GM12865 (cell line): ENCODE measurements at regions not wholly inside any gene's neighbourhood (a gene's known extent, or its start where the extent isn't known, plus 50 kb on each side); places are given as distances from the start of the nearest gene placed in this dataset.

Experiments
- DNase-seq: peaks from one replicate; pipeline ENCODE4 v3.0.0; 2010; ENCODE audit warnings: low read depth
- H3K4me3 ChIP-seq: 2 replicates; pipeline ENCODE4 v1.5.1; 2011; ENCODE audit warnings: mild to moderate bottlenecking, low read depth, low read length, control low read depth
- CTCF ChIP-seq: IDR thresholded peaks from 2 replicates; pipeline ENCODE4 v1.5.1; 2011; ENCODE audit warnings: low read length, control low read depth, low read depth, inconsistent platforms; ENCODE audit not compliant: insufficient read depth; ENCODE audit errors: missing control alignments

GRCh38 chr19:57057036-57057686 lies 62.6 kb upstream of the USP29 start:
- DNase-seq: no peak
- no peak overlapping the region for H3K4me3 ChIP-seq
- TF ChIP-seq CTCF: no peak

DNA sequence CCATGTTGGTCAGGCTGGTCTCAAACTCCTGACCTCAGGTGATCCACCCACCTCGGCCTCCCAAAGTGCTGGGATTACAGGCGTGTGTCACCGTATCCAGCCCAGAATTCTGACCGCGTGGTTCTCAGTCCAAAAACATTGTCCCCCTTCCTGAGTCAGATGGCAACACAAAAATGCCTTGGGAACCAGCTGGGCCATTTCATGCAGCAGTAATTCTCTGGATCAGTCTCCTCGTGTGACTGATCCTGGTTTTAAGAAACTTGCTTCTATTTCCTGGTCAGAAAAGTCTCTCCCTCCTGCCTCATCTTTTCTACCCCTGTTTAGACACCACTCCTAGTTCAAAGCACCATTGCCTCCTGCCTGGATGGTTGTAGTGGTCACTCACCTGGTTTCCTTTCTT lies 60.9 kb upstream of the USP29 start:
- TF ChIP-seq CTCF: no peak
- H3K4me3 ChIP-seq: no peak overlapping the region
- DNase-seq: no peak

DNA sequence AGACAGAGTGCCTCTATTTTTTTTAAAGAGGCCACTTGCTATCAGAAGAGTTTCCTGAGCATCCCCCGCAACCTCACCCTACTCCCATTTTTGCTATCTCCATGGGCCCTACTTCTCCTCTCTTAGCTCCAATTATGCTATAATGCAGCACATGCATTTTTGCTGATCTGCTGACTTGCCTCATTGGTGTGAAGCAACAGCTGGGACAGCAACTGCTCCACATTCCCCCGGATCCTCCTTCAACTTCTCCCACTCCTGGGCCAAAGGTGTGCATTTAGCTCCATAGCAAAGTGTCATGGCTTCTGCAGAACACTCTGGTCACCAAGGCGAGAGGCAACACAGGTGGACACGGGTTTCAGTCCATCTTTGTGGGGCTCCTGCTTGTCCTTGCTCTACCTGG lies 56.7 kb upstream of the USP29 start:
- no peak overlapping the region for H3K4me3 ChIP-seq
- no peak for TF ChIP-seq CTCF
- no peak for DNase-seq

DNA sequence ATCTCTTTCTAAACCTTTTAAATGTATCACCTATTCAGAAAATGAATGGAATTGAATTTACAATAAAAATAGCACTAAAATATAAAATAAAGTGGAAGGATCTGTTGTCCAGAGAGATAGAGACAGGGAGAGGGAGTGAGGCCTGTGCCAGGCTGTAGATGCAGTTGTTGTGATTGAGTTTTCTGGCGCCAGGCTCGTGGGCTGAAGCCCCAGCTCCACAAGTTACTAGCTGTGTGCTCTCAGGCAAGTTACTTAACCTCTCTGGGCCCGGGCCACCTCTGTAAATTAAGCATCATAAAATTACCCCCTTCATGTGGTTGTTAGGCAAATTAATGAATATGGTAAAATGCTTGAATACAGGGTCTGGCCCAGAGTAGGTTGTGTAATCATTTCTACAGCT lies 52.3 kb upstream of the USP29 start:
- no peak for DNase-seq
- no peak for TF ChIP-seq CTCF
- no peak overlapping the region for H3K4me3 ChIP-seq

DNA sequence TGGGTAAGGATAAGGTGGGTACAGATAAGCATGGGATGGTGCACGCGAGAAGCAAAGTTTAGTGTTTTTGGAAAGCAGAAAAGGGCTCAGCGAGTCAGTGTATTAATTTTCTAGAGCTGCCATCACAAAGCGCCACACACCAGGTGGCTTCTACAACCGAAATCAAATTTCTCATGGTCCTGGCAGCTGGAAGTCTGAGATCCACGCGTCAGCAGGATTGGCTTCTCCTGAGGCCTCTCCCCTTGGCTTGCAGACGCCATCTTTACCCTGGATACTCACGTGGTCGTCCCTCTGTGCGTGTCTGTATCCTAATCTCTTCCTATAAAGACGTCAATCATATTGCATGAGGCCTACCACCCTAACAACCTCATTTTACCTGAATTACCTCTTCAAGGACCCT lies 51.5 kb upstream of the USP29 start:
- no peak overlapping the region for H3K4me3 ChIP-seq
- no peak for TF ChIP-seq CTCF
- no peak for DNase-seq

DNA sequence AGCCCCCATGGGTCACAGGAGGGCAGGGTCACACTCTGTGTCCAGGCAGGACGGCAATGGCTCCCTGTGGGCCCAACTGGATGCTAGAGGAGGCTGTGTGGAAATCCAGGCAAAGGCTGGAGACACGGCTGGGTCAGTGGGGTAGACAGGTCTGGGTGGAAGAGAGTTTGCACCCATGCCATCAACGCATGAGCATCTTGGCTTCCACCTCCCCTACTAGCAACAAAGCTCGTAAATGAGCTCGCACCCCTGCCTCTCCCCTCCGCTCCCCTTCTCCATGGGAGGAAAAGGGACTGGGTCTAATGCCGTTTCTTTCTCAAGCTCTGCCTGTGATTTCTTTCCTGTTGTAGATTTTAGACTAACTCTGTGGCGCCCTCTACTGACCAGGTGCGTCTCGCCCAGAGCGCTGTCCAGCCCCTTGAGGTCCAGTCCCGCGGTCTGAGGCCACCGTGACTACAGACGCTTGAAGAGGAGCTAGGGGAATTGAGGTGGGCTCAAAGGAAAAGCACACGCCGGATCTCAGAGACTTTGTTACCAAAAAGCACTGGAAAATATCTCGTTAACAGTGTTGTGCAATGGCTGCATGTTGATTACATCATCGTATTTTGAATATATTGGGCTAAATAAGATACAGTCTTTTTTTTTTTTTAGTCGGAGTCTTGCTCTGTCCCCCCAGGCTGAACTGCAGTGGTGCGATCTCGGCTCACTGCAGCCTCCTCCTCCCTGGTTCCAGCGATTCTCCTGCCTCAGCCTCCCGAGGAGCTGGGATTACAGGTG lies 50.7 kb upstream of the USP29 start:
- TF ChIP-seq CTCF: no peak
- H3K4me3 ChIP-seq: no peak overlapping the region
- no peak for DNase-seq
